HepG2 (cell line): ENCODE measurements at regions not wholly inside any gene's neighbourhood (a gene's known extent, or its start where the extent isn't known, plus 50 kb on each side); places are given as distances from the start of the nearest gene placed in this dataset.

Source experiments
- ATAC-seq: fragments of 200-7000 bp; cut with Tn5 transposase; 3 replicates; pipeline ENCODE4 v1.9.1; 2020; ENCODE audit warnings: mild to moderate bottlenecking, moderate library complexity
- BruUV-seq: library from RNA; stranded (reverse); fragments of 400-500 nt; replicated peaks from 2 replicates; lab custom pipeline; 2021; lab: Mats Ljungman, UMichigan
- CTCF ChIA-PET: fragments of 300-600 bp; formaldehyde crosslinking; extraction: SDS; loops from one replicate; lab custom pipeline; 2021; ENCODE audit warnings: low total read pairs, inconsistent platforms, low intra/inter-chr PET ratio; lab: Yijun Ruan, JAX
- POLR2A ChIA-PET: fragments of 350-600 bp; sonication (Branson Sonifier 250); formaldehyde crosslinking; loops from one replicate; lab custom pipeline; 2020; ENCODE audit warnings: antibody characterized with exemption, inconsistent platforms; lab: Yijun Ruan, JAX
- DNase-seq: peaks from one replicate; pipeline ENCODE4 v3.0.0-alpha.2; 2015; ENCODE audit warnings: low spot score
- FAIRE-seq: peaks from 3 replicates; lab custom pipeline; 2011; peaks lifted over from hg19 to GRCh38; lab: Jason Lieb, UNC
- H2AFZ ChIP-seq: one replicate; pipeline ENCODE4 v1.6.1; 2011; ENCODE audit warnings: low read length, inconsistent platforms
- H3K27ac ChIP-seq: fragments of 300-600 bp; 3 replicates; pipeline ENCODE4 v1.8.0; 2011; ENCODE audit warnings: mixed run types, mild to moderate bottlenecking, mixed read lengths, low read length, inconsistent platforms; ENCODE audit not compliant: insufficient read depth; ENCODE audit errors: extremely low read length
- H3K27me3 ChIP-seq, 2 experiments: fragments of 200-600 bp in 1 of 2; 2 replicates in 1 of 2; 3 replicates in 1 of 2; pipeline versions ENCODE4 v1.6.0 to v1.8.0; 2011; ENCODE audit warnings: low read length in 2 of 2, mild to moderate bottlenecking in 2 of 2, moderate library complexity in 2 of 2, inconsistent platforms in 1 of 2; ENCODE audit not compliant: insufficient read depth in 2 of 2, control insufficient read depth in 1 of 2
- H3K36me3 ChIP-seq, 2 experiments: fragments of 200-600 bp in 1 of 2; replicated peaks in 1 of 2; 2 replicates in 1 of 2; 3 replicates in 1 of 2; pipeline versions ENCODE4 v1.5.1 to v1.8.0; 2011; ENCODE audit warnings: low read length in 2 of 2, inconsistent platforms in 1 of 2; ENCODE audit not compliant: insufficient read depth in 2 of 2, control insufficient read depth in 1 of 2
- H3K4me1 ChIP-seq: 2 replicates; pipeline ENCODE4 v1.5.1; 2012; ENCODE audit warnings: low read length, inconsistent platforms; ENCODE audit not compliant: insufficient read depth
- H3K4me2 ChIP-seq: 2 replicates; pipeline ENCODE4 v1.6.0; 2011; ENCODE audit warnings: low read depth, low read length, inconsistent platforms
- H3K4me3 ChIP-seq, 3 experiments: fragments of 200-600 bp in 1 of 3; sonication (generic), shearing (Covaris generic) in 1 of 3; replicated peaks in 1 of 3; 2 replicates each; pipeline ENCODE4 v1.5.1; 2011 to 2016; ENCODE audit warnings: low read length in 3 of 3, inconsistent platforms in 2 of 3, low read depth in 2 of 3, mild to moderate bottlenecking in 2 of 3, control low read depth in 1 of 3, mixed read lengths in 1 of 3; ENCODE audit not compliant: insufficient read depth in 1 of 3
- H3K79me2 ChIP-seq: one replicate; pipeline ENCODE4 v1.6.1; 2011; ENCODE audit warnings: low read length, inconsistent platforms; ENCODE audit not compliant: insufficient read depth
- H3K9ac ChIP-seq: 2 replicates; pipeline ENCODE4 v1.6.0; 2011; ENCODE audit warnings: mild to moderate bottlenecking, low read depth, low read length, inconsistent platforms; ENCODE audit not compliant: insufficient read depth
- H3K9me3 ChIP-seq: 2 replicates; pipeline ENCODE4 v1.5.1; 2012; ENCODE audit warnings: mild to moderate bottlenecking, low read length
- H4K20me1 ChIP-seq: 2 replicates; pipeline ENCODE4 v1.6.0; 2011; ENCODE audit warnings: inconsistent platforms, mild to moderate bottlenecking, low read length, moderate library complexity; ENCODE audit not compliant: insufficient read depth
- ADNP ChIP-seq: sonication (generic); formaldehyde crosslinking; IDR thresholded peaks from 2 replicates; pipeline ENCODE4 v1.4.0; 2020; ENCODE audit warnings: missing genetic modification reagents
- AKAP8 ChIP-seq: sonication (generic); formaldehyde crosslinking; IDR thresholded peaks from 2 replicates; pipeline ENCODE4 v1.5.1; 2020; ENCODE audit warnings: mild to moderate bottlenecking, missing genetic modification reagents
- ATRX ChIP-seq: sonication (generic); formaldehyde crosslinking; IDR thresholded peaks from 2 replicates; pipeline ENCODE4 v1.4.0; 2020; ENCODE audit warnings: missing genetic modification reagents, borderline replicate concordance
- FOXA1 ChIP-seq, 2 experiments: fragments of 450-650 bp in 1 of 2; sonication (generic) in 1 of 2; formaldehyde crosslinking in 1 of 2; IDR thresholded peaks; 2 replicates each; pipeline versions ENCODE4 v1.4.0 to v1.6.1; 2016 to 2020; ENCODE audit warnings: missing genetic modification reagents in 1 of 2
- GABPA ChIP-seq, 2 experiments: IDR thresholded peaks; 2 replicates each; pipeline ENCODE4 v1.6.1; 2011 to 2016; ENCODE audit warnings: low read depth in 2 of 2, low read length in 1 of 2, missing biosample characterization in 1 of 2, missing genetic modification characterization in 1 of 2
- HOXA7 ChIP-seq: sonication (generic); formaldehyde crosslinking; IDR thresholded peaks from 2 replicates; pipeline ENCODE4 v1.8.1; 2022; ENCODE audit warnings: mild to moderate bottlenecking, missing genetic modification reagents, moderate library complexity
- IKZF4 ChIP-seq: sonication (generic); formaldehyde crosslinking; IDR thresholded peaks from 2 replicates; pipeline ENCODE4 v1.5.1; 2020; ENCODE audit warnings: borderline replicate concordance, mild to moderate bottlenecking, low read depth, missing genetic modification reagents; ENCODE audit errors: not compliant biosample characterization
- TEAD2 ChIP-seq: sonication (generic); formaldehyde crosslinking; IDR thresholded peaks from 2 replicates; pipeline ENCODE4 v1.9.0; 2021; ENCODE audit warnings: missing genetic modification reagents
- TGIF2 ChIP-seq: IDR thresholded peaks from 2 replicates; pipeline ENCODE4 v1.6.1; 2016; ENCODE audit warnings: control low read depth, missing compliant biosample characterization
- ZNF136 ChIP-seq: sonication (generic); formaldehyde crosslinking; IDR thresholded peaks from 2 replicates; pipeline ENCODE4 v1.8.1; 2022; ENCODE audit warnings: low read depth, mild to moderate bottlenecking, moderate library complexity, missing genetic modification reagents
- ZNF7 ChIP-seq: IDR thresholded peaks from 2 replicates; pipeline ENCODE4 v1.6.1; 2016; ENCODE audit warnings: missing biosample characterization, missing genetic modification reagents
- WGBS: methylation state at CpG from one replicate; pipeline ENCODE4 v1.1.6; 2017; ENCODE audit warnings: low lambda C conversion rate; 5-methylcytosine and 5-hydroxymethylcytosine counted together
- in situ Hi-C: cut with HindIII; loops from 2 replicates; pipeline ENCODE4 v1.10.0; 2017; ENCODE audit warnings: low pct_unique_long_range_greater_than_20kb; ENCODE audit not compliant: extremely low pct_ligation_motif_present
- intact Hi-C: fragments of 100-400 bp; cut with micrococcal nuclease; formaldehyde crosslinking; loops from one replicate; pipeline ENCODE4 v1.10.0; 2022; ENCODE audit not compliant: unreplicated experiment
- TF ChIP-seq, protein P1 (sequence below): fragments of 450-650 bp; IDR thresholded peaks from 2 replicates; pipeline ENCODE4 v1.6.1; 2016
- TF ChIP-seq, protein P2 (sequence below): sonication (generic); formaldehyde crosslinking; IDR thresholded peaks from 2 replicates; pipeline ENCODE4 v1.5.0; 2020; ENCODE audit warnings: missing genetic modification reagents
- TF ChIP-seq, protein P3 (sequence below): sonication (generic); formaldehyde crosslinking; IDR thresholded peaks from 2 replicates; pipeline ENCODE4 v1.5.0; 2020; ENCODE audit warnings: mild to moderate bottlenecking, missing genetic modification reagents, borderline replicate concordance
- TF ChIP-seq, protein P4 (sequence below): IDR thresholded peaks from 2 replicates; pipeline ENCODE4 v1.6.1; 2016; ENCODE audit warnings: missing biosample characterization, missing genetic modification reagents, low read depth

- Histone ChIP-seq H3K27ac (no peak overlapping the region), H3K9ac (no peak overlapping the region), H3K79me2 (no peaks in the 10 kb centered on the region), H3K4me1 (no peaks in the 10 kb centered on the region), H3K4me3 (no peak overlapping the region), H3K9me3 (no peaks in the 10 kb centered on the region), H4K20me1 (no peaks in the 10 kb centered on the region), H3K36me3 (no peaks in the 10 kb centered on the region), H3K27me3 (peaks cover 0 to 40% of the 10 kb centered on the region in 2 experiments), H3K4me2 (no peak overlapping the region), H2AFZ (no peak overlapping the region)
- TF ChIP-seq AKAP8 (CRISPR knock-in tag) = no peak
- TF ChIP-seq ADNP (CRISPR knock-in tag) = no peak
- TF ChIP-seq, protein P1, sequence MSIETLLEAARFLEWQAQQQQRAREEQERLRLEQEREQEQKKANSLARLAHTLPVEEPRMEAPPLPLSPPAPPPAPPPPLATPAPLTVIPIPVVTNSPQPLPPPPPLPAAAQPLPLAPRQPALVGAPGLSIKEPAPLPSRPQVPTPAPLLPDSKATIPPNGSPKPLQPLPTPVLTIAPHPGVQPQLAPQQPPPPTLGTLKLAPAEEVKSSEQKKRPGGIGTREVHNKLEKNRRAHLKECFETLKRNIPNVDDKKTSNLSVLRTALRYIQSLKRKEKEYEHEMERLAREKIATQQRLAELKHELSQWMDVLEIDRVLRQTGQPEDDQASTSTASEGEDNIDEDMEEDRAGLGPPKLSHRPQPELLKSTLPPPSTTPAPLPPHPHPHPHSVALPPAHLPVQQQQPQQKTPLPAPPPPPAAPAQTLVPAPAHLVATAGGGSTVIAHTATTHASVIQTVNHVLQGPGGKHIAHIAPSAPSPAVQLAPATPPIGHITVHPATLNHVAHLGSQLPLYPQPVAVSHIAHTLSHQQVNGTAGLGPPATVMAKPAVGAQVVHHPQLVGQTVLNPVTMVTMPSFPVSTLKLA = no peak
- no peak for TF ChIP-seq TEAD2 (CRISPR knock-in tag)
- TF ChIP-seq GABPA (IDR thresholded peaks at IDR 0.05; ENCODE audit: low read depth, low read length) = no peak
- TF ChIP-seq GABPA (CRISPR knock-in tag; IDR thresholded peaks at IDR 0.05; ENCODE audit: low read depth) = no peak
- TF ChIP-seq ATRX = no peak
- TF ChIP-seq ZNF7 (CRISPR knock-in tag) = no peak
- no peak for TF ChIP-seq TGIF2 (CRISPR knock-in tag)
- TF ChIP-seq, protein P2, sequence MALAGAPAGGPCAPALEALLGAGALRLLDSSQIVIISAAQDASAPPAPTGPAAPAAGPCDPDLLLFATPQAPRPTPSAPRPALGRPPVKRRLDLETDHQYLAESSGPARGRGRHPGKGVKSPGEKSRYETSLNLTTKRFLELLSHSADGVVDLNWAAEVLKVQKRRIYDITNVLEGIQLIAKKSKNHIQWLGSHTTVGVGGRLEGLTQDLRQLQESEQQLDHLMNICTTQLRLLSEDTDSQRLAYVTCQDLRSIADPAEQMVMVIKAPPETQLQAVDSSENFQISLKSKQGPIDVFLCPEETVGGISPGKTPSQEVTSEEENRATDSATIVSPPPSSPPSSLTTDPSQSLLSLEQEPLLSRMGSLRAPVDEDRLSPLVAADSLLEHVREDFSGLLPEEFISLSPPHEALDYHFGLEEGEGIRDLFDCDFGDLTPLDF (CRISPR knock-in tag) = no peak
- TF ChIP-seq, protein P3, sequence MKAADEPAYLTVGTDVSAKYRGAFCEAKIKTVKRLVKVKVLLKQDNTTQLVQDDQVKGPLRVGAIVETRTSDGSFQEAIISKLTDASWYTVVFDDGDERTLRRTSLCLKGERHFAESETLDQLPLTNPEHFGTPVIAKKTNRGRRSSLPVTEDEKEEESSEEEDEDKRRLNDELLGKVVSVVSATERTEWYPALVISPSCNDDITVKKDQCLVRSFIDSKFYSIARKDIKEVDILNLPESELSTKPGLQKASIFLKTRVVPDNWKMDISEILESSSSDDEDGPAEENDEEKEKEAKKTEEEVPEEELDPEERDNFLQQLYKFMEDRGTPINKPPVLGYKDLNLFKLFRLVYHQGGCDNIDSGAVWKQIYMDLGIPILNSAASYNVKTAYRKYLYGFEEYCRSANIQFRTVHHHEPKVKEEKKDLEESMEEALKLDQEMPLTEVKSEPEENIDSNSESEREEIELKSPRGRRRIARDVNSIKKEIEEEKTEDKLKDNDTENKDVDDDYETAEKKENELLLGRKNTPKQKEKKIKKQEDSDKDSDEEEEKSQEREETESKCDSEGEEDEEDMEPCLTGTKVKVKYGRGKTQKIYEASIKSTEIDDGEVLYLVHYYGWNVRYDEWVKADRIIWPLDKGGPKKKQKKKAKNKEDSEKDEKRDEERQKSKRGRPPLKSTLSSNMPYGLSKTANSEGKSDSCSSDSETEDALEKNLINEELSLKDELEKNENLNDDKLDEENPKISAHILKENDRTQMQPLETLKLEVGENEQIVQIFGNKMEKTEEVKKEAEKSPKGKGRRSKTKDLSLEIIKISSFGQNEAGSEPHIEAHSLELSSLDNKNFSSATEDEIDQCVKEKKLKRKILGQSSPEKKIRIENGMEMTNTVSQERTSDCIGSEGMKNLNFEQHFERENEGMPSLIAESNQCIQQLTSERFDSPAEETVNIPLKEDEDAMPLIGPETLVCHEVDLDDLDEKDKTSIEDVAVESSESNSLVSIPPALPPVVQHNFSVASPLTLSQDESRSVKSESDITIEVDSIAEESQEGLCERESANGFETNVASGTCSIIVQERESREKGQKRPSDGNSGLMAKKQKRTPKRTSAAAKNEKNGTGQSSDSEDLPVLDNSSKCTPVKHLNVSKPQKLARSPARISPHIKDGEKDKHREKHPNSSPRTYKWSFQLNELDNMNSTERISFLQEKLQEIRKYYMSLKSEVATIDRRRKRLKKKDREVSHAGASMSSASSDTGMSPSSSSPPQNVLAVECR = no peak
- TF ChIP-seq HOXA7 (CRISPR knock-in tag) = no peak
- TF ChIP-seq, protein P4, sequence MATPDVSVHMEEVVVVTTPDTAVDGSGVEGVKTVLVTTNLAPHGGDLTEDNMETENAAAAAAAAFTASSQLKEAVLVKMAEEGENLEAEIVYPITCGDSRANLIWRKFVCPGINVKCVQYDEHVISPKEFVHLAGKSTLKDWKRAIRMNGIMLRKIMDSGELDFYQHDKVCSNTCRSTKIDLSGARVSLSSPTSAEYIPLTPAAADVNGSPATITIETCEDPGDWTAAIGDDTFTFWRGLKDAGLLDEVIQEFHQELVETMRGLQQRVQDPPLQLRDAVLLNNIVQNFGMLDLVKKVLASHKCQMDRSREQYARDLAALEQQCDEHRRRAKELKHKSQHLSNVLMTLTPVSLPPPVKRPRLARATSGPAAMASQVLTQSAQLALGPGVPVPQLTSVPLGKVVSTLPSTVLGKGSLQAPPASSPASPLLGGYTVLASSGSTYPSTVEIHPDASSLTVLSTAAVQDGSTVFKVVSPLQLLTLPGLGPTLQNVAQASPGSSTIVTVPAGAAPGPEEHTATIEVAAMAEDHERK (CRISPR knock-in tag) = no peak
- TF ChIP-seq ZNF136 = no peak
- no peak for TF ChIP-seq IKZF4
- TF ChIP-seq FOXA1 (IDR thresholded peaks at IDR 0.05) = no peak
- TF ChIP-seq FOXA1 (CRISPR knock-in tag; IDR thresholded peaks at IDR 0.05) = no peak
- no TSS peak for BruUV-seq
- DNase-seq = no peak
- intact Hi-C loops (no loop called here), in situ Hi-C loops (no loop called here)
- FAIRE-seq = no peak
- POLR2A ChIA-PET = no interaction called here
- CTCF ChIA-PET = no interaction called here
- WGBS = 1% methylated on average over 6 of the region's 10 CpGs
- no peak for ATAC-seq
These were observed 209.9 kb upstream of the CSF3R start for GRCh38 chr1:36692465-36693160.
